Karpas-422 (cell line): ENCODE measurements at regions not wholly inside any gene's neighbourhood (a gene's known extent, or its start where the extent isn't known, plus 50 kb on each side); places are given as distances from the start of the nearest gene placed in this dataset.
A peak's percentile ranks its signal among the peaks of the same experiment; 100 is the strongest.

Experiments
- DNase-seq: peaks from one replicate; pipeline ENCODE4 v3.0.0-alpha.2; 2015
- H2AFZ ChIP-seq: fragments of 200-600 bp; sonication (generic); 2 replicates; pipeline ENCODE4 v1.6.1; 2014; ENCODE audit warnings: antibody characterized with exemption, low read length, mixed read lengths
- H3K27ac ChIP-seq: fragments of 200-600 bp; sonication (generic); 2 replicates; pipeline ENCODE4 v1.5.1; 2014; ENCODE audit warnings: mild to moderate bottlenecking, low read length, moderate library complexity
- H3K27me3 ChIP-seq: fragments of 200-600 bp; sonication (generic); 2 replicates; pipeline ENCODE4 v1.6.1; 2014; ENCODE audit warnings: low read length, mixed read lengths
- H3K36me3 ChIP-seq: fragments of 200-600 bp; sonication (generic); 2 replicates; pipeline ENCODE4 v1.6.1; 2014; ENCODE audit warnings: low read length, mixed read lengths; ENCODE audit not compliant: insufficient read depth
- H3K4me1 ChIP-seq: fragments of 200-600 bp; sonication (generic); 2 replicates; pipeline ENCODE4 v1.6.1; 2014; ENCODE audit warnings: mild to moderate bottlenecking, low read length, mixed read lengths
- H3K4me2 ChIP-seq: fragments of 200-600 bp; sonication (generic); 2 replicates; pipeline ENCODE4 v1.6.1; 2014; ENCODE audit warnings: low read length, low read depth, mild to moderate bottlenecking; ENCODE audit not compliant: poor library complexity, severe bottlenecking
- H3K4me3 ChIP-seq: fragments of 200-600 bp; sonication (generic); 2 replicates; pipeline ENCODE4 v1.5.1; 2014; ENCODE audit warnings: mild to moderate bottlenecking, antibody characterized with exemption, low read length, mixed read lengths
- H3K79me2 ChIP-seq: fragments of 200-600 bp; sonication (generic); 2 replicates; pipeline ENCODE4 v1.6.1; 2014; ENCODE audit warnings: mild to moderate bottlenecking, low read length, mixed read lengths
- H3K9ac ChIP-seq: fragments of 200-600 bp; sonication (generic); 2 replicates; pipeline ENCODE4 v1.6.0; 2014; ENCODE audit warnings: low read length
- H3K9me2 ChIP-seq: fragments of 200-600 bp; sonication (generic), shearing (Covaris generic); replicated peaks from 2 replicates; pipeline ENCODE4 v1.6.0; 2014; ENCODE audit warnings: mild to moderate bottlenecking, low read length, moderate library complexity; ENCODE audit not compliant: insufficient read depth
- H3K9me3 ChIP-seq: fragments of 300-700, 200-600 bp; sonication (generic); 2 replicates; pipeline ENCODE4 v1.6.1; 2014; ENCODE audit warnings: low read length, mixed read lengths
- H4K20me1 ChIP-seq: fragments of 200-600 bp; sonication (generic); 2 replicates; pipeline ENCODE4 v1.6.1; 2014; ENCODE audit warnings: mild to moderate bottlenecking, antibody characterized with exemption, low read length, low read depth; ENCODE audit not compliant: insufficient read depth

- peaks cover 94% of the 10 kb centered on the region for H3K4me1 ChIP-seq
- no peak overlapping the region for H2AFZ ChIP-seq
- H3K27ac ChIP-seq = peak overlapping the region; percentile 98
Measured at GRCh38 chr5:124652892-124653441, 93.5 kb downstream of the ZNF608 start.

DNA sequence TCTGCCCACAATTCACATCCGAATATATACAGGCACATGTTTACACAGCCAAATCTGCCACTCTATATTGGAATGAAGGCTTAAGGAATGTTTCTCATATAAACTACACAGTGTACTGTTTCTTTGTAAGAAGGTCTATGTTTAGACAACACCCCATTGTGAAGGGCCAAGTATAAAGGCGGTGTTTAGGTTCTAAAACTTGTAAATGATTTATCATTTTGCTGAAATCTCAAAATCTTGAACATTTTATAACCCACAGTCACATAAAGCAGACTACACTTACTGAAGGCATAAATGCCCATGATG lies 94.0 kb downstream of the ZNF608 start:
- Histone ChIP-seq H3K4me3 (peak overlapping the region; percentile 71), H3K9me3 (no peaks in the 10 kb centered on the region), H3K36me3 (no peaks in the 10 kb centered on the region), H3K27me3 (no peaks in the 10 kb centered on the region), H3K9ac (peak overlapping the region; percentile 84), H2AFZ (no peak overlapping the region), H4K20me1 (no peaks in the 10 kb centered on the region), H3K4me2 (peak overlapping the region; percentile 80), H3K27ac (peak overlapping the region; percentile 98), H3K9me2 (no peaks in the 10 kb centered on the region), H3K4me1 (peaks cover 93% of the 10 kb centered on the region), H3K79me2 (no peaks in the 10 kb centered on the region)
- no peak for DNase-seq

More at GRCh38 chr5:124652892-124653441, 93.5 kb downstream of the ZNF608 start:
- peak; percentile 60 for DNase-seq
- peak overlapping the region; percentile 84 for H3K9ac ChIP-seq
- no peaks in the 10 kb centered on the region for H3K9me2 ChIP-seq
- H3K9me3 ChIP-seq = no peaks in the 10 kb centered on the region
- no peaks in the 10 kb centered on the region for H3K79me2 ChIP-seq
- H3K4me3 ChIP-seq = 0 out of 2 replicates have a peak overlapping the region, but pooled peaks have one; percentile 71
- no peaks in the 10 kb centered on the region for H3K27me3 ChIP-seq
- no peaks in the 10 kb centered on the region for H4K20me1 ChIP-seq
- H3K36me3 ChIP-seq = no peaks in the 10 kb centered on the region
- peak overlapping the region; percentile 80 for H3K4me2 ChIP-seq

DNA sequence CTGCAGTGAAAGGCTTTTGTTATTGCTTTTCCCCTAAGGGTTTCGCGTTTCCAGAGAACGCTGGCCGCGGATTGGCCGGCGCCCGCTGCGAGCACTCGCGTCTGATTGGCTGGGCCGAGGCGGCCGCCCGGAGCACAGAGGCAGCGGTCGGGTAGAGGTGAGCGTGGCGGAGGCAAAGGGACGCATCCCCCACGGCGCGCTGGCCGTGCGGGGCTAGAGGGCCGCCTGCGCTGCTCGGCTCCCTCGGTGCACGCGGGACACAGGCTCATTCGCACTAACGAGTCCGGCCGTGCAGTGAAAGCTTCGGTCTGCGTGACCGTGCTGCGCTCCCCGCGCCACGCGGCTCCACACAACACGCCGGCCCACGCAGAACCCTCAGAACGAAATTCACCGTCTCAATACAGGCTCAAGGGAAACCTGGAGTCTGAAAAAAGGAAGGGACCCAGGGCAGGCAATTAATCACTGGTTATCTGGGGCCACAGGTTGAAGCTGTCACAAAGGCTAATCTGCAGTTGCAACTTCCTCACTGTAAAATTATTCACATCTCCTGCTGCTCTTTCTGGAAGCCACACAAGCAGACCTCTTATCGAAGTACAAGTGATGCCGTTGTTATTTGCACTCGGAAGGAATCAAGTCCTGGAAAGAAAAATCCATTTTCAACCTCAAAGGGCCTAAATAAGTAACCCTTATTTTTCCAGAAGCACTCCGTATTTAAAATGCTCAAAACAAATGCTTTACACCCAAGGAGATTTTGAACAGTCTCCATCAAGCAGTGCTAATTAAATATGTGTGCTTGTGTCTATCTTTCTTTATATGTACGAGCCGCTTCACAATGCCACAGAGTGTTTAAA lies 94.6 kb downstream of the ZNF608 start:
- Histone ChIP-seq H3K79me2 (no peaks in the 10 kb centered on the region), H3K9me2 (no peaks in the 10 kb centered on the region), H3K27me3 (no peaks in the 10 kb centered on the region), H3K4me1 (peaks cover 96% of the 10 kb centered on the region), H3K4me3 (peak overlapping the region; percentile 71), H4K20me1 (no peaks in the 10 kb centered on the region), H3K9me3 (no peaks in the 10 kb centered on the region), H2AFZ (no peak overlapping the region), H3K27ac (peak overlapping the region; percentile 98), H3K4me2 (peak overlapping the region; percentile 80), H3K9ac (peak overlapping the region; percentile 84), H3K36me3 (no peaks in the 10 kb centered on the region)
- peak; percentile 95 for DNase-seq

- Histone ChIP-seq H3K27me3 (no peaks in the 10 kb centered on the region), H4K20me1 (no peaks in the 10 kb centered on the region), H2AFZ (no peak overlapping the region), H3K4me3 (peak overlapping the region; percentile 71), H3K9ac (peak overlapping the region; percentile 45), H3K36me3 (no peaks in the 10 kb centered on the region), H3K4me2 (peak overlapping the region; percentile 80), H3K9me3 (no peaks in the 10 kb centered on the region), H3K4me1 (peaks cover 96% of the 10 kb centered on the region), H3K9me2 (no peaks in the 10 kb centered on the region), H3K79me2 (no peaks in the 10 kb centered on the region), H3K27ac (peak overlapping the region; percentile 98)
- no peak for DNase-seq
Measured at GRCh38 chr5:124650951-124651662, 95.3 kb downstream of the ZNF608 start.

GRCh38 chr5:124650147-124650561 lies 96.3 kb downstream of the ZNF608 start:
- Histone ChIP-seq H3K9ac (peak overlapping the region; percentile 48), H3K27me3 (no peaks in the 10 kb centered on the region), H3K36me3 (no peaks in the 10 kb centered on the region), H3K9me3 (no peaks in the 10 kb centered on the region), H3K4me1 (peaks cover 96% of the 10 kb centered on the region), H3K4me2 (peak overlapping the region; percentile 80), H3K27ac (peak overlapping the region; percentile 98), H4K20me1 (no peaks in the 10 kb centered on the region), H2AFZ (no peak overlapping the region), H3K9me2 (no peaks in the 10 kb centered on the region), H3K4me3 (peak overlapping the region; percentile 71), H3K79me2 (no peaks in the 10 kb centered on the region)
- peak; percentile 95 for DNase-seq

- H3K4me2 ChIP-seq = peak overlapping the region; percentile 80
- H3K9me3 ChIP-seq = no peaks in the 10 kb centered on the region
- H3K9me2 ChIP-seq = no peaks in the 10 kb centered on the region
- peak; percentile 98 for DNase-seq
- peak overlapping the region; percentile 71 for H3K9ac ChIP-seq
- peaks cover 96% of the 10 kb centered on the region for H3K4me1 ChIP-seq
- no peak overlapping the region for H2AFZ ChIP-seq
- no peaks in the 10 kb centered on the region for H4K20me1 ChIP-seq
- no peaks in the 10 kb centered on the region for H3K79me2 ChIP-seq
- peak overlapping the region; percentile 71 for H3K4me3 ChIP-seq
- no peaks in the 10 kb centered on the region for H3K36me3 ChIP-seq
- H3K27ac ChIP-seq = peak overlapping the region; percentile 98
- no peaks in the 10 kb centered on the region for H3K27me3 ChIP-seq
Measured at GRCh38 chr5:124649491-124650146, 96.8 kb downstream of the ZNF608 start.

GRCh38 chr5:124648902-124649467 lies 97.5 kb downstream of the ZNF608 start:
- Histone ChIP-seq H2AFZ (no peak overlapping the region), H3K9me2 (no peaks in the 10 kb centered on the region), H3K36me3 (no peaks in the 10 kb centered on the region), H3K9me3 (no peaks in the 10 kb centered on the region), H3K4me3 (peak overlapping the region; percentile 39), H3K79me2 (no peaks in the 10 kb centered on the region), H3K4me1 (peaks cover 98% of the 10 kb centered on the region), H3K4me2 (peak overlapping the region; percentile 80), H3K27ac (peak overlapping the region; percentile 98), H4K20me1 (no peaks in the 10 kb centered on the region), H3K27me3 (no peaks in the 10 kb centered on the region), H3K9ac (peak overlapping the region; percentile 71)
- no peak for DNase-seq
